ENCODE measurements at regions not wholly inside any gene's neighbourhood (a gene's known extent, or its start where the extent isn't known, plus 50 kb on each side); places are given as distances from the start of the nearest gene placed in this dataset.

GRCh38 chr4:66640233-66640990 is 904.9 kb downstream of the CENPC start:
- H4K12ac ChIP-seq (ENCODE audit: low read depth, low read length), result no peak overlapping the region
- H3K4me1 ChIP-seq (ENCODE audit: control insufficient read depth in 1 of 2, insufficient read depth in 2 of 2, low read length in 2 of 2), result no peaks in the 10 kb centered on the region
- no peak overlapping the region for H3K18ac ChIP-seq (ENCODE audit: low read length)
- H2BK120ac ChIP-seq (ENCODE audit: insufficient read depth, low read length, poor library complexity), result no peak overlapping the region
- H3K4me2 ChIP-seq (ENCODE audit: low read length), result no peak overlapping the region
- no peak overlapping the region for H2BK12ac ChIP-seq (ENCODE audit: low read length)
- no peak overlapping the region for H3K27ac ChIP-seq (ENCODE audit: low read depth, low read length)
- no peak overlapping the region for H2BK5ac ChIP-seq (ENCODE audit: low read depth, low read length, poor library complexity)
- H3K27me3 ChIP-seq (ENCODE audit: insufficient read depth, low read length), result no peaks in the 10 kb centered on the region
- H3K79me2 ChIP-seq (ENCODE audit: control insufficient read depth, insufficient read depth, low read length, poor library complexity), result no peaks in the 10 kb centered on the region
- H2AK5ac ChIP-seq (ENCODE audit: low read length), result no peak overlapping the region
- H4K91ac ChIP-seq (ENCODE audit: low read depth, low read length), result no peak overlapping the region
- no CpG with 5 or more reads among the region's 5 CpGs for WGBS (ENCODE audit: extremely low coverage, insufficient coverage, insufficient read length)
- no peak overlapping the region for H3K4me3 ChIP-seq (ENCODE audit: low read depth, low read length)
- no peaks in the 10 kb centered on the region for H3K36me3 ChIP-seq (ENCODE audit: control insufficient read depth in 1 of 2, insufficient read depth in 2 of 2, low read length in 2 of 2)
- no peak for DNase-seq
- H3K79me1 ChIP-seq (ENCODE audit: low read length), result no peaks in the 10 kb centered on the region
- H4K8ac ChIP-seq (ENCODE audit: low read depth, low read length), result no peak overlapping the region
- H3K23ac ChIP-seq (ENCODE audit: low read length), result no peak overlapping the region
- no peak overlapping the region for H3K9ac ChIP-seq (ENCODE audit: low read length)
- H3K9me3 ChIP-seq (ENCODE audit: insufficient read depth, low read depth, low read length), result no peaks in the 10 kb centered on the region
- no peak overlapping the region for H3K4ac ChIP-seq (ENCODE audit: low read depth, low read length)
- H3K14ac ChIP-seq (ENCODE audit: low read length), result no peak overlapping the region
- no peak overlapping the region for H2AFZ ChIP-seq (ENCODE audit: insufficient read depth, low read length, poor library complexity)

GRCh38 chr4:66639361-66639760 is 905.9 kb downstream of the CENPC start:
- Histone ChIP-seq H3K14ac (ENCODE audit: low read length) (no peak overlapping the region), H3K27ac (ENCODE audit: low read depth, low read length) (no peak overlapping the region), H4K91ac (ENCODE audit: low read depth, low read length) (no peak overlapping the region), H2BK120ac (ENCODE audit: insufficient read depth, low read length, poor library complexity) (no peak overlapping the region), H4K12ac (ENCODE audit: low read depth, low read length) (no peak overlapping the region), H3K4ac (ENCODE audit: low read depth, low read length) (no peak overlapping the region), H2BK12ac (ENCODE audit: low read length) (no peak overlapping the region), H3K4me1 (ENCODE audit: control insufficient read depth in 1 of 2, insufficient read depth in 2 of 2, low read length in 2 of 2) (no peaks in the 10 kb centered on the region), H2AFZ (ENCODE audit: insufficient read depth, low read length, poor library complexity) (no peak overlapping the region), H3K36me3 (ENCODE audit: control insufficient read depth in 1 of 2, insufficient read depth in 2 of 2, low read length in 2 of 2) (no peaks in the 10 kb centered on the region), H3K4me2 (ENCODE audit: low read length) (no peak overlapping the region), H3K27me3 (ENCODE audit: insufficient read depth, low read length) (no peaks in the 10 kb centered on the region), H2AK5ac (ENCODE audit: low read length) (no peak overlapping the region), H3K79me2 (ENCODE audit: control insufficient read depth, insufficient read depth, low read length, poor library complexity) (no peaks in the 10 kb centered on the region), H3K23ac (ENCODE audit: low read length) (no peak overlapping the region), H3K18ac (ENCODE audit: low read length) (no peak overlapping the region), H3K9me3 (ENCODE audit: insufficient read depth, low read depth, low read length) (no peaks in the 10 kb centered on the region), H3K4me3 (ENCODE audit: low read depth, low read length) (no peak overlapping the region), H3K9ac (ENCODE audit: low read length) (no peak overlapping the region), H2BK5ac (ENCODE audit: low read depth, low read length, poor library complexity) (no peak overlapping the region), H3K79me1 (ENCODE audit: low read length) (no peaks in the 10 kb centered on the region), H4K8ac (ENCODE audit: low read depth, low read length) (no peak overlapping the region)
- DNase-seq, result no peak

GRCh38 chr4:66636349-66636748 is 909.0 kb downstream of the CENPC start:
- Histone ChIP-seq H4K91ac (ENCODE audit: low read depth, low read length) (no peak overlapping the region), H3K23ac (ENCODE audit: low read length) (no peak overlapping the region), H3K18ac (ENCODE audit: low read length) (no peak overlapping the region), H3K14ac (ENCODE audit: low read length) (no peak overlapping the region), H4K12ac (ENCODE audit: low read depth, low read length) (no peak overlapping the region), H4K8ac (ENCODE audit: low read depth, low read length) (no peak overlapping the region), H3K36me3 (ENCODE audit: control insufficient read depth in 1 of 2, insufficient read depth in 2 of 2, low read length in 2 of 2) (no peaks in the 10 kb centered on the region), H2AK5ac (ENCODE audit: low read length) (no peak overlapping the region), H3K4ac (ENCODE audit: low read depth, low read length) (no peak overlapping the region), H2BK12ac (ENCODE audit: low read length) (no peak overlapping the region), H3K27me3 (ENCODE audit: insufficient read depth, low read length) (no peaks in the 10 kb centered on the region), H3K9ac (ENCODE audit: low read length) (no peak overlapping the region), H2BK120ac (ENCODE audit: insufficient read depth, low read length, poor library complexity) (no peak overlapping the region), H3K4me2 (ENCODE audit: low read length) (no peak overlapping the region), H2BK5ac (ENCODE audit: low read depth, low read length, poor library complexity) (no peak overlapping the region), H3K9me3 (ENCODE audit: insufficient read depth, low read depth, low read length) (no peaks in the 10 kb centered on the region), H3K4me1 (ENCODE audit: control insufficient read depth in 1 of 2, insufficient read depth in 2 of 2, low read length in 2 of 2) (no peaks in the 10 kb centered on the region), H3K27ac (ENCODE audit: low read depth, low read length) (no peak overlapping the region), H2AFZ (ENCODE audit: insufficient read depth, low read length, poor library complexity) (no peak overlapping the region), H3K79me1 (ENCODE audit: low read length) (no peaks in the 10 kb centered on the region), H3K4me3 (ENCODE audit: low read depth, low read length) (no peak overlapping the region), H3K79me2 (ENCODE audit: control insufficient read depth, insufficient read depth, low read length, poor library complexity) (no peaks in the 10 kb centered on the region)
- DNase-seq, result no peak
- no CpG with 5 or more reads among the region's 2 CpGs for WGBS (ENCODE audit: extremely low coverage, insufficient coverage, insufficient read length)

- H3K79me2 ChIP-seq (ENCODE audit: control insufficient read depth, insufficient read depth, low read length, poor library complexity), result no peaks in the 10 kb centered on the region
- H2BK5ac ChIP-seq (ENCODE audit: low read depth, low read length, poor library complexity), result no peak overlapping the region
- H2BK120ac ChIP-seq (ENCODE audit: insufficient read depth, low read length, poor library complexity), result no peak overlapping the region
- H4K91ac ChIP-seq (ENCODE audit: low read depth, low read length), result no peak overlapping the region
- no peak overlapping the region for H2BK12ac ChIP-seq (ENCODE audit: low read length)
- no peak overlapping the region for H2AFZ ChIP-seq (ENCODE audit: insufficient read depth, low read length, poor library complexity)
- no peak overlapping the region for H3K4ac ChIP-seq (ENCODE audit: low read depth, low read length)
- no peaks in the 10 kb centered on the region for H3K36me3 ChIP-seq (ENCODE audit: control insufficient read depth in 1 of 2, insufficient read depth in 2 of 2, low read length in 2 of 2)
- H4K8ac ChIP-seq (ENCODE audit: low read depth, low read length), result no peak overlapping the region
- no peaks in the 10 kb centered on the region for H3K9me3 ChIP-seq (ENCODE audit: insufficient read depth, low read depth, low read length)
- H4K12ac ChIP-seq (ENCODE audit: low read depth, low read length), result no peak overlapping the region
- no peak overlapping the region for H2AK5ac ChIP-seq (ENCODE audit: low read length)
- H3K18ac ChIP-seq (ENCODE audit: low read length), result no peak overlapping the region
- no peak overlapping the region for H3K9ac ChIP-seq (ENCODE audit: low read length)
- WGBS (ENCODE audit: extremely low coverage, insufficient coverage, insufficient read length), result no CpG with 5 or more reads among the region's 2 CpGs
- H3K14ac ChIP-seq (ENCODE audit: low read length), result no peak overlapping the region
- H3K27me3 ChIP-seq (ENCODE audit: insufficient read depth, low read length), result no peaks in the 10 kb centered on the region
- H3K79me1 ChIP-seq (ENCODE audit: low read length), result no peaks in the 10 kb centered on the region
- no peak overlapping the region for H3K4me2 ChIP-seq (ENCODE audit: low read length)
- H3K27ac ChIP-seq (ENCODE audit: low read depth, low read length), result no peak overlapping the region
- H3K4me1 ChIP-seq (ENCODE audit: control insufficient read depth in 1 of 2, insufficient read depth in 2 of 2, low read length in 2 of 2), result no peaks in the 10 kb centered on the region
- DNase-seq, result no peak
- H3K4me3 ChIP-seq (ENCODE audit: low read depth, low read length), result no peak overlapping the region
- H3K23ac ChIP-seq (ENCODE audit: low read length), result no peak overlapping the region
These were observed 911.8 kb downstream of the CENPC start for GRCh38 chr4:66633477-66633876.
